Lower leg skin (tissue), 3 donors: ENCODE measurements at regions not wholly inside any gene's neighbourhood (a gene's known extent, or its start where the extent isn't known, plus 50 kb on each side); places are given as distances from the start of the nearest gene placed in this dataset.

ENCODE experiments used
- POLR2A ChIP-seq, 2 donors: fragments of 450-650 bp; IDR thresholded peaks; one replicate each; pipeline ENCODE4 v1.6.1; 2016 to 2017; ENCODE audit warnings: antibody characterized with exemption in 2 of 2, mild to moderate bottlenecking in 1 of 2, moderate library complexity in 1 of 2
- TF ChIP-seq, protein P1 (sequence below), 3 donors: fragments of 450-650 bp; IDR thresholded peaks; one replicate each; pipeline ENCODE4 v1.5.1; 2016; ENCODE audit warnings: antibody characterized with exemption in 3 of 3, mild to moderate bottlenecking in 3 of 3, moderate library complexity in 2 of 3

DNA sequence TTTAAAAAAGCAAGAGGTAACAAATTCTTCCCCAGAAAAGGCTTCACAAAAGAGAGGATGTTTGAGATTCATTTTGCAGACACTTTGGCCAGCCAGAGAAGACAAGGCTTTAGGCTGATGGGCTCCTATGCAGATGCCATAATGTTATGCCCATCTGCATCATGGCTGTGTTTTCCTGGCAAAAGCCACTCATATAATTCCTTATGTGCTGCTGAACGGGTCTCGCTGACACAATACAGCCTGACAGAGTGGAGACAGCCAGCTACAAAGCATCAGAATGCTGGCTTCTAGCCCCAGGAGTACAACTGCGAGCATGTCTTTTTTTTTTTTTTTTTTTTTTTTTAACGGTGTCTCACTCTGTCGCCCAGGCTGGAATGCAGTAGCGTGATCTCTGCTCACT is 1157.4 kb upstream of the AUTS2 start:
- TF ChIP-seq, protein P1, sequence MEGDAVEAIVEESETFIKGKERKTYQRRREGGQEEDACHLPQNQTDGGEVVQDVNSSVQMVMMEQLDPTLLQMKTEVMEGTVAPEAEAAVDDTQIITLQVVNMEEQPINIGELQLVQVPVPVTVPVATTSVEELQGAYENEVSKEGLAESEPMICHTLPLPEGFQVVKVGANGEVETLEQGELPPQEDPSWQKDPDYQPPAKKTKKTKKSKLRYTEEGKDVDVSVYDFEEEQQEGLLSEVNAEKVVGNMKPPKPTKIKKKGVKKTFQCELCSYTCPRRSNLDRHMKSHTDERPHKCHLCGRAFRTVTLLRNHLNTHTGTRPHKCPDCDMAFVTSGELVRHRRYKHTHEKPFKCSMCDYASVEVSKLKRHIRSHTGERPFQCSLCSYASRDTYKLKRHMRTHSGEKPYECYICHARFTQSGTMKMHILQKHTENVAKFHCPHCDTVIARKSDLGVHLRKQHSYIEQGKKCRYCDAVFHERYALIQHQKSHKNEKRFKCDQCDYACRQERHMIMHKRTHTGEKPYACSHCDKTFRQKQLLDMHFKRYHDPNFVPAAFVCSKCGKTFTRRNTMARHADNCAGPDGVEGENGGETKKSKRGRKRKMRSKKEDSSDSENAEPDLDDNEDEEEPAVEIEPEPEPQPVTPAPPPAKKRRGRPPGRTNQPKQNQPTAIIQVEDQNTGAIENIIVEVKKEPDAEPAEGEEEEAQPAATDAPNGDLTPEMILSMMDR (IDR thresholded peaks at IDR 0.05): no peak
- no peak for TF ChIP-seq POLR2A (IDR thresholded peaks at IDR 0.05)
